NCI-H1417 treated with DMSO at 0.1 percent for 48 hours (cell line): ENCODE measurements at regions not wholly inside any gene's neighbourhood (a gene's known extent, or its start where the extent isn't known, plus 50 kb on each side); places are given as distances from the start of the nearest gene placed in this dataset.
A peak's percentile ranks its signal among the peaks of the same experiment; 100 is the strongest.
"Not testable (repeated sequence)": the region's sequence is repeated elsewhere in the genome, so short reads cannot be mapped to it uniquely, and the experiment has no call there.

Source experiments
- DNase-seq: peaks from one replicate; lab custom pipeline; 2025; lab: John Stamatoyannopoulos, UW

GRCh38 chr13:80823472-80823871 is 482.5 kb upstream of the SPRY2 start:
- no peak for DNase-seq

- no peak for DNase-seq
Observed at GRCh38 chr13:80821466-80821865, 480.5 kb upstream of the SPRY2 start.

- no peak for DNase-seq
Observed at GRCh38 chr13:80817979-80818378, 477.1 kb upstream of the SPRY2 start.

DNA sequence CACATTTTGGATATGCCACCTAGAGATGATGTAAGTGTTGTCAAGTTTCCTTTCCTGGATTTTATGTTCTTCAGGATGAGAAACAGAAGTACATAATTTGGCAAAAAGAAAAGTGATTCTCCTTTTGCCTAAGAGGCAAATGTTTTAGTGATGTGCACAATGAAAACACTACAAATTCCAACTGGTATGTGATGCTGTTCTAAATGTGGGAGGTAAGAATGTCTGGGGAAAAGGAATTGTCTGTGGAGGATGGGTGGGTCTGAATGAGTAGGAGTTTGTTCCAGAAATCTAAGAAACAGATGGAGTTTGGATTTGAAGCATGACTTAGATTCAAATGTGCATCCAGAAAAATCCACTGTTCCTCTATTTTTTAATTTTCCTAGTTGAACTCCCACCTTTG is 473.6 kb upstream of the SPRY2 start:
- DNase-seq: no peak

GRCh38 chr13:80810294-80810693 is 469.4 kb upstream of the SPRY2 start:
- not testable (repeated sequence) for DNase-seq

GRCh38 chr13:80802946-80803345 is 462.0 kb upstream of the SPRY2 start:
- DNase-seq: no peak

DNA sequence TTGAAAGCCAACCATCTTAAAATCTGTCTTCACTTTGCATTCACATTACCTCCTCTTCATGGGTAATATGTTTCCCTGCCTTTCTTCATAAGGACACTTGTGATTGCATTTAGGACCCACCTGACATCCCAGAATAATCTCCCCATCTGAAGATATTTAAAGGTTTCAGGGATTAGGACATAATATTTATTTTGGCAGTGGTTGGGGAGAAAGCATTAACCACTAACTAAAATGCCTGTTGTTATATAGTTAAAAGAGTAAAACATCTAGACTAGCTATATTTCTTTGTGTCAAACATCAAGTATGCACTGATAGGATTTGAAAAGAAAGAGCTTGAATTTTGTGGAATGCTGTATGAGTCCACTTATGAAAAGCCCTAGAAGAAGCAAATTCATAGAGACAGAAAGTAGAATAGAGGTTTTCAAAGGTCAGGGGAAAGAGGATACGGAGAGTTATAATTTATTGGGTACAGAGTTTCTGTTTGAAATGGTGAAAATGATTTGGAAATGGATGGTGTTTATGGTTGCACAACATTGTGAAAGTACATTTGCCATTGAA is 457.7 kb upstream of the SPRY2 start:
- no peak for DNase-seq

DNA sequence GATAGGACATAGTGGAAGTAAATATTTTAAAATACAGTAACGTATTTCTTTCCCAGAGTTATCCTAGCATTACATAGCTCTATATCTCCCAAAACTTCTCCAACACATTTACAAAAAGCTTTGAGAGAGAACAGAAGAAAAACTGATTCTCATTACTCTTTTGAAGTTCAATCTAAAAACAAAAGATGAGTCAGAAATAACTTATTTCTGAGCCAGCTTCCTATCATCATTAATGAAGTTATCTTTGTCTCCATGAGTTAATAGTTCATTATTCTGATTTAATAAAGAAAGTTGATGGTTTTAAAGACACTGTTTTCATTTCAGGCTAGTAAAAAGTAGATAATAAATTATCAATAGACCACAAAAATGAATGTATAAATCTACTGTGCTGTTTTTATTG is 446.7 kb upstream of the SPRY2 start:
- no peak for DNase-seq

DNA sequence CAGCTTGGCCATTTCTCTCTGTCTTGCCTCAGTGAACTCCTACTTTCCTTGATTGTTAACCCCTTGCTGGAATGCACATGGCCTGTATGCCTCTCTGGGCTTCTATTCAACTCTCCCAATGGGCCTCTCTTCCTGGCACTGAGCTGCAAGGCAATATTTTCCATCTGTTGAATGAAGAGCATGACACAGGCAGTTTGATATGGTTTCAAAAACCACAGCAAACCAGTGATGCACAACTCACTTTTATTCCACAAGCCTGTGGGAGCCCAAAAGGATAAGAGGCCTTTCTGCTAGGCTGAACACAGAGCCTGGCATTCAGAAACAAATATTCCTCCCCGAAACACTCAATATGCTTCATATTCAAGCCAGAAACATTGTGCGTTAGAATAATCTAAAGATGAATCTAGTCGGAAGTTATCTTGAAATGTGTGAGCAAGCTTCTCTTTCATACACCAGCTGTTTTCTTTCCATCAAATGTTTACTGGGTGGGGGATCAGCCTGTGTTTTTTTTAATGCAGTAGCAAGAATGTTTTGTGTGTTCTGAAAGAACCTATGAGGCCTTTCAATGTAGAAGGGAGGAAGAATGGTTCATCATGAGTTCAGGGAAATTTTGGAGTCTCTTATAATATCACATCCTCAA is 443.1 kb upstream of the SPRY2 start:
- no peak for DNase-seq

- no peak for DNase-seq
Observed at GRCh38 chr13:80782441-80782840, 441.5 kb upstream of the SPRY2 start.

- no peak for DNase-seq
Observed at GRCh38 chr13:80778297-80778696, 437.4 kb upstream of the SPRY2 start.

DNA sequence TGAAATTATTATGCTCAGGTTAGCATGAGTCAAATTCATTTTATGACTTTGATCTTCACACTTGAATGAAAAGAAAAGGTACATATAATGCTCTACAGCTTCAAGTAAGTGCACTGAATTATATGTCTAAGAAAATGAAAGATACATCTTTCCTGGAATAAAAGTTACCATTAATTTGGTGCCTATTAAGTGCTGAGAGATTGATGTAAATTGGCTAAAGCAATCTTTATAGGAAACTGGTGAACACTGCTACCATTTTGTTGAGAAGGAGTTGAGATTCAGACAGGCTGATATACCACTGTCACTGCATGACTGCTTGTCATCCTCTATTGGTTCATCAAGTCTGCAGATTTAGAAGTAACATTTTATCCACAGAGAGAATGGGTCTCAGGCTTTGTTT is 416.8 kb upstream of the SPRY2 start:
- no peak for DNase-seq

DNA sequence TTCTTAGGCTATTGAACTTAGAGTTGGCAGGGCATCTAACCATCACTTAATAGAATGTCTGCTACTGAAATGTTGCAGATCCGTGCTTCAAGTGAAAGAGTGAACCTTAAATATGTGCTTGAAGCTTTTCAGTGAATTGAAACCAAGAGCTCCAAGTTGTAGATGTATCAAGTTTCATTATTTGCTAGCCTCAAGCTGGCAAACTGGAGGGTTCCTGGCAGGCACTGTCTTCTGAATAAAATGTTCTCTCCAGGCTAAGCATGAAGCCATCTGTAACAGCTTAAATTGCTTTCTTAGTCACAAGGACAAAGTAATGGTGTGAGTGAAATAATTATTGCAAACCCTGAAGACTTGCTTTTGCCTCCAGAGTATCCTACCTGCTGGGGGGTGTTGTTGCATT is 415.0 kb upstream of the SPRY2 start:
- no peak for DNase-seq

- no peak for DNase-seq
Observed at GRCh38 chr13:80754441-80754840, 413.5 kb upstream of the SPRY2 start.

DNA sequence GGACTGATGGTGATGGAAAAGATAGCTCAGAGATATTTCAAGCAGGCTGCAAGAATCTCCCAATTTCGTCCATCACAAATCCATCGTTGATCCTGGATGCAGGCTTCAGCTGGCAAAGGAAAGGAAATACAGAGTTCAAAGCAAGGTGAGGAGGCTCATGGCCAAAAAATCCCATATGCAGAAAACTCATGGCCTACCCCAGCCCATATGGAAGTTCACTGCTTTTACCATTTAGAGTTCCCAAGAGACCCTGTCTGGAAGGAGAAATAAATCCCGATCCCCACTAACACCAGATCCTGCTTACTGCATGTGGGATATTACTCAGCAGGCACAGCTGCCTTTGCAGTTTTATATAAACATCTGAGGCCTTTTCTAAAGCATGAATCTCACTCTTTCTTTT is 412.9 kb upstream of the SPRY2 start:
- no peak for DNase-seq

GRCh38 chr13:80751854-80752253 is 410.9 kb upstream of the SPRY2 start:
- no peak for DNase-seq

GRCh38 chr13:80744147-80744914 is 403.4 kb upstream of the SPRY2 start:
- DNase-seq: no peak

- DNase-seq: peak; percentile 74
Observed at GRCh38 chr13:80742033-80742432, 401.1 kb upstream of the SPRY2 start.

- DNase-seq: no peak
Observed at GRCh38 chr13:80740071-80740470, 399.1 kb upstream of the SPRY2 start.

DNA sequence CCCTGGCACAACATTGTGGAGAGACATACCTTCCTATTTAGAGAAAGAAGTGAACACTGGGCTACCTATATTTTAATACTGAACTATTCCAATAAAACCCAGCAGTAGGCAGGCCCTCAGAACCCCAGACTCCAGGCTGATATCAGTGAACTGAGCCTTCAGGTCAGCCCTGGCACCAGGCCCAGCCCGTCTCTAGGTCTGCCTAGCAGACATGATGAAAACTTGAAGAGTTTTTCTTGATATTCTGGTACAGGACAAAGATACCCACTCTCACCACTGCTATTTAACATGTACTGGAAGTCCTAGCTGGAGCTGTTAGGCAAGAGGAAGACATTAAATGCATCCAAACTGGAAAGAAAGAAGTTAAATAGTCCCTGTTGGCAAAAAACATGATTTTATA is 396.6 kb upstream of the SPRY2 start:
- DNase-seq: no peak

DNA sequence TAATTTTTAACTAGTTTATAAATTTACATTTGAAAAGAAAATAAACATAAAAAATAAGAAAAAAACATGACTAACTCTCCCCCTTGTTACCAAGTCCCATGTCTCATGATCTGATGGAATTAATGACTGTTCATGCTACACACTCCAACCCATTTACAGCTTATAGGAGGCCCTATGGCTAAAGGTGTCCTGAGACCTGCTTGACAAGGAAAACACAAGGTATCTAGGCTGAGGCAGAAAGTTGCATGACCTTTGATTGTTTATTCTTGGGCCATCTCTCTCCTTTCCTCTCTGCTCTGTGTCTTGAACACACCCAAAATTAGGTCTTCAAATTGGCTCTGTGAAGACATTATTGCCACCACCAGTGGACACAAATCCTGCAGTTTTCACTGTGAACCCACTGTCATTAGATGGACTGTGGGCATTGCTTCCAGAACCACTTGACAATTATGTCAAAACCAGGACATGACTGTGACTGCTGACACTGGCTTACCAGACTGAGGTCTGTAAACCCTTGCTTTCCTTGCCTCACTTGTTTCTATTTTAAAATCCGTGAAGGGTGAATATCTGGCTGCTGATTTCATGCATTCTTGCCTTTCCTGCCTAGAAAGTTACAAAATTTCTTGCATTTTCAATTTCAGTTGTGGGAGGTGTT is 386.5 kb upstream of the SPRY2 start:
- no peak for DNase-seq

DNA sequence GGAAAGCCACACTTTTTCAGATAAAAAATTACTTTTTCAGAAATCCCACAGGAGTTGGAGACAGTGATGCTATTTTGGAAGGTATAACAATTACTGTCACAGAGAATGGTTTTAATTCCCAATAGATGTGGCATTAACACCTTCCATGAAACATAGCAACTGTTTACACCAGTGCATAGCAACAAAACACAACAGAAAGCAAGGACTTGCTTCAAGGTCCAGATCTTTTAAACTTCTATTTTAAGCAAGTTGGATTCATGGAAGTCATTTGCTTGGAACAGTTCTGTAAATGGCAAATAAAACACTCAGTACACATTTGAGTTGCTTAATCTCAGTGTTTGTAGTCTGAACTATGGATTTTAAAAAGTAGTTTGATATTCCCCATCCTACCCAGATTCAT is 385.9 kb upstream of the SPRY2 start:
- DNase-seq: no peak

DNA sequence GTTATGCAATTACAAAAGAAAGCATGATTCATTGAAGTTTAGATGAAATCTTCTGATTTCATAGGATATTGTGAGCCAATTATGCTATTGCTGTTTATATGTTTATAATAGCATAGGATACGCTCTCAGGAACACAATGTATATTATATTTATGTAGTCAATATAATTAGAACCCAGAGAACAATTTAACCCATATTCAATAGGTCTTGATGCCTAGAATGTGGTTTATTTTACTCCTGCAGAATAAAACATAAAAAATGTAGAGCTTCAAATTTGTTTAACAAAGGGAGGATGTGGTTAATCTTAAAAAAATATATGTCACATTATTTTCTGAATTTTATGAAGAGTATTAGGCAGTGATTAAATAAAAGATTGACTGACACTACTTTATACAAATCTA is 380.8 kb upstream of the SPRY2 start:
- no peak for DNase-seq
